ENCODE measurements at regions not wholly inside any gene's neighbourhood (a gene's known extent, or its start where the extent isn't known, plus 50 kb on each side); places are given as distances from the start of the nearest gene placed in this dataset.

DNA sequence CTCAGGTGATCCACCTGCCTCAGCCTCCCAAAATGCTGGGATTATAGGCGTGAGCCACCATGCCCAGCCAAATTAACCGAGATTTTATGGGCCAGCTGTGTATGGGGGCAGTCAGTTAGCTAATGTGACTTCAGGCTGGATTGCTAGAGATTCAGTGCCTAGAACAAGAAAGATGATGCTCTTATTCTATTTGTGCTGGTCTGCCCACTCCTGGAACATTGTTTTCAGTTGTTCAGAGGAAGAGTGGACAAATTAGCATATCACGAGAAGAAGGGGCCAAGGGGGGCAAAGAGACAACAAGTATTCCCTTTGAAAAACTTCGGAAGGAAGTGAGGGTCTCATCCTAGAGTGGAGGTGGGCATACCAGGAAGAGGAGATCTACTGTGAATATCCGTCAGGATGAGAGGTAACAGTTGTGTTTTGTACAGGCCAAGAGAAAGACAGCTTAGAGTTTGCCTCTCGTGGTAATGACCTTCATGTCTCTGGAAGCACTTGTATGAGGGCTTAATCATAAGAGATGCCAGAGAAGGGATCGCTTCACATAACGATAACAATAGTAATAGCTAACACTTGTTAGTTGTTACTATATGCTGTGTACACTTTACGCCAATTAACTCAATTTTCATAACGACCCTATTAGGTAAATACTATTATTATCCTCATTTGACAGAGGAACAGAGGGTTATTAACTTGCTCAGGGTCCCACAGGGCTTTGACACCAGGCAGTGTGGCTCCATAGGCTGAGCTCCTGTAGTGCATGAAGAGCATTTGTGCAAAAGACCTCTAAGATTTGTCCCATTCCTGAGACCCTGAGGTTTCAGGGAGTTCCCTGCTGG is 138.3 kb downstream of the DDX1 start:
- Histone ChIP-seq H3K27ac (replicated peaks in 1 of 4) (peak overlapping the region in 2 of 4 donors; percentile 17 to 38), H3K36me3 (no peaks in the 10 kb centered on the region), H3K9me3 (no peaks in the 10 kb centered on the region), H3K4me1 (peaks cover 38 to 53% (median 48%) of the 10 kb centered on the region in 4 donors), H3K27me3 (no peaks in the 10 kb centered on the region), H3K4me3 (no peak overlapping the region)
- intact Hi-C loops (cut with DNase I): no loop called here
- no peak for DNase-seq (ENCODE audit: extremely low spot score)
- 76% methylated on average over 10 of the region's 10 CpGs for WGBS
- TF ChIP-seq POLR2A (IDR thresholded peaks at IDR 0.05; ENCODE audit: low read depth) (no peak), POLR2AphosphoS5 (IDR thresholded peaks at IDR 0.05) (no peak), CTCF (IDR thresholded peaks at IDR 0.05) (no peak), EP300 (IDR thresholded peaks at IDR 0.05) (no peak)

- Histone ChIP-seq H3K4me3 (no peak overlapping the region), H3K27me3 (no peaks in the 10 kb centered on the region), H3K27ac (replicated peaks in 1 of 4) (peak overlapping the region in 1 of 4 donors; percentile 17), H3K36me3 (no peaks in the 10 kb centered on the region), H3K4me1 (peaks cover 45 to 60% (median 55%) of the 10 kb centered on the region in 4 donors), H3K9me3 (no peaks in the 10 kb centered on the region)
- intact Hi-C loops (cut with DNase I): no loop called here
- 19% methylated on average over 7 of the region's 7 CpGs for WGBS
- peak; percentile 95 for DNase-seq (ENCODE audit: extremely low spot score)
- TF ChIP-seq POLR2A (IDR thresholded peaks at IDR 0.05; ENCODE audit: low read depth) (no peak), CTCF (IDR thresholded peaks at IDR 0.05) (no peak), POLR2AphosphoS5 (IDR thresholded peaks at IDR 0.05) (peak; percentile 87 to 89)
Measured at GRCh38 chr2:15730545-15731212, 139.0 kb downstream of the DDX1 start.

DNA sequence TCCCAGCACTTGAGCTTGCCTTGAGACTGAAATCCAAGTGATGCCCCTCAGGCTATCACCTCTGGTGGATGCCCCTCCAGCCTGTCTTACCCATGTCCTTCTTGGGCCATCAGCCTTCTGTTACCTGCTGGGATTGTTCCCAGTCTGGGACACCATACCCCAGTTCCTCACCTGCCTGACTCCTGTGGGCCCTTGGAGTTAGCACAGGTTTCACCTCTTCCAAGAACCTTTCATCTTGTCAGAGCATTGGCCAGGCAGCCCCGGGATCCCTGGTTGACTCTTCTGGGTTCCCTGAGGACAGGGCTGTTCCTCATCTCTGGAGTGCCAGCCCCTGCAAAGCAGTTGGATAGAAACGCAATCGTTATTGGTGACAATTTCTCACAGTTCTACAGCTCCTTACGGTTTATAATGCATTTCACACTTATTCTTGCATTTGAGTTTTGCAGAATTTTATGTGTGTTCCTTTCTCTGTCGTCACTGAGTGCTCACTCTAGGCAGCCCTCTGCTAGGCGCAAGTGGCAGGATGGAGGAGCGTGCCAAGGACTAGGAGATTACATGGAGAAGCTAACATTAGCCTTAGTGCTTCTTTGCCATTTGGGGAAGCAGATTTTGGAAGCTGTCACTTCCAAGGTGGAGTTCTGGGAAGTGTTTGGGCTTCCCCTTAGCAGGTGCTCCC is 139.7 kb downstream of the DDX1 start:
- no peak overlapping the region for H3K4me3 ChIP-seq
- 78% methylated on average over 7 of the region's 7 CpGs for WGBS
- no peaks in the 10 kb centered on the region for H3K9me3 ChIP-seq
- intact Hi-C loops (cut with DNase I): no loop called here
- H3K27ac ChIP-seq (replicated peaks in 1 of 4): no peak overlapping the region
- DNase-seq (ENCODE audit: extremely low spot score): no peak
- no peaks in the 10 kb centered on the region for H3K36me3 ChIP-seq
- TF ChIP-seq POLR2A (IDR thresholded peaks at IDR 0.05; ENCODE audit: low read depth) (no peak), POLR2AphosphoS5 (IDR thresholded peaks at IDR 0.05) (no peak), EP300 (IDR thresholded peaks at IDR 0.05) (no peak), CTCF (IDR thresholded peaks at IDR 0.05) (no peak)
- H3K27me3 ChIP-seq: no peaks in the 10 kb centered on the region
- H3K4me1 ChIP-seq: peaks cover 46 to 61% (median 56%) of the 10 kb centered on the region in 4 donors

DNA sequence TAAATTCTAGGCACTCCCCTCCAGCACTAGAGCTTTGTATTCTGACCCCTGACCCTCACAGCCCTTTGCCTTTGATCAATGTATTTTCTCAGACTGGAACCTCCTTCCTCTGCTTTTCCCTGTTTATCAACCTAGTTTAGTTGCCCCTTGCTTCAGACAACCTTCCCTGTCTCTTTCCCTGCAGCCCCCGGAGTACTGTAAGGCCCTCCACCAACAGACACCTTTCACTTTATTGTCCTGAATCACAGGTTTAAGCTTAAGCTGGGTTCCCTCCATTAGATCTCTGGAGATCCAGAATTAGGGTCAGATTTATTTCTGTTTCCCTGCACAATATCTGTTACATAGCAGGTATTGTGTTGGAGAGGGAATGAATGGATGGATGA is 140.2 kb downstream of the DDX1 start:
- H3K36me3 ChIP-seq: no peaks in the 10 kb centered on the region
- H3K4me1 ChIP-seq: peaks cover 46 to 61% (median 56%) of the 10 kb centered on the region in 4 donors
- H3K4me3 ChIP-seq: no peak overlapping the region
- no peak for TF ChIP-seq POLR2A (IDR thresholded peaks at IDR 0.05; ENCODE audit: low read depth)
- TF ChIP-seq EP300 (IDR thresholded peaks at IDR 0.05): no peak
- TF ChIP-seq POLR2AphosphoS5 (IDR thresholded peaks at IDR 0.05): no peak
- TF ChIP-seq CTCF (IDR thresholded peaks at IDR 0.05): no peak
- no peak overlapping the region for H3K27ac ChIP-seq (replicated peaks in 1 of 4)
- no peak for DNase-seq (ENCODE audit: extremely low spot score)
- H3K9me3 ChIP-seq: no peaks in the 10 kb centered on the region
- 88% methylated on average over 1 of the region's 1 CpG for WGBS
- intact Hi-C loops (cut with DNase I): no loop called here
- no peaks in the 10 kb centered on the region for H3K27me3 ChIP-seq

Data from esophagus muscularis mucosa (tissue), 4 donors.